NB4 (cell line): ENCODE measurements at regions not wholly inside any gene's neighbourhood (a gene's known extent, or its start where the extent isn't known, plus 50 kb on each side); places are given as distances from the start of the nearest gene placed in this dataset.

Experiments used
- DNase-seq: peaks from one replicate; pipeline ENCODE4 v3.0.0; 2010; ENCODE audit warnings: low read depth
- H3K4me3 ChIP-seq: one replicate; pipeline ENCODE4 v1.5.1; 2011; ENCODE audit warnings: mild to moderate bottlenecking, low read depth, low read length, moderate library complexity
- MYC ChIP-seq: IDR thresholded peaks from 2 replicates; pipeline ENCODE4 v1.6.1; 2011; ENCODE audit warnings: low read depth, low read length
- POLR2A ChIP-seq: IDR thresholded peaks from 2 replicates; pipeline ENCODE4 v1.6.1; 2011; ENCODE audit warnings: mild to moderate bottlenecking; ENCODE audit not compliant: insufficient read length; ENCODE audit errors: extremely low read depth
- TF ChIP-seq, protein P1 (sequence below): IDR thresholded peaks from 2 replicates; pipeline ENCODE4 v1.6.1; 2011; ENCODE audit warnings: low read depth, low read length
- TF ChIP-seq, protein P2 (sequence below): IDR thresholded peaks from one replicate; pipeline ENCODE4 v1.5.1; 2012; ENCODE audit warnings: low read depth, low read length

DNA sequence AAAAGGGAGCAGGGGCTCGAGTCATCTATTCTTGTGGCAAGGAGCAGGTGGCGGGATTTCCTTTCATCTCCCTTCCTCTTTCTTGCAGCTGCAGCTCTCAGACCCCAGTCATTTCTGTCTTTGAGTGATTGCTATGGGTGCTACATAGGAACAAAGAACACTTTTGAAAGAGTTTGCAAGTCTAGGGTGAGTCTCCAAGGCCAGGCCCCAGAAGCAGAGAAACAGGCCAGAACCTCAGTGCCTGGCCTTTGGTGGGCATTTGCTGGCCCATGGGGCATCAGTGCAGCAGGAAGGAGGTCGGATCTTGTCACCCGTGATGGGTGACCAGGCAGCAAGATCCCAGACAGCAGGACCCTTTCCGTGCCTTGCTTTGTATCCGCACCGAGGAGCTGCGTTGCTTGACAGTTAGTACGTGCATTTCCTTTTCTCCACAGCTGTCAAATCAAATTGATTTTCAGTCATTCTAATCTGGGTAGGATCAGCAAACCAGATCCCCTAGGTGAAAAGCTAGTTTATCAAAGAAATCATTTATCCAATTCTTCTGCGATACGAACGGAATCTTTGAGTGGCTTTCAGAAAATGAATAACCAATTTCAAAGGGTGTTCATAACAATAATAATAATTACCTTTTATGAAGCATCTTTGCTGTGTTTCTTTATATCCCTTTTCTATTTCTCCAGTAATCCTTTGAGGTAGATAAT lies 244.6 kb upstream of the MAF start:
- TF ChIP-seq, protein P1, sequence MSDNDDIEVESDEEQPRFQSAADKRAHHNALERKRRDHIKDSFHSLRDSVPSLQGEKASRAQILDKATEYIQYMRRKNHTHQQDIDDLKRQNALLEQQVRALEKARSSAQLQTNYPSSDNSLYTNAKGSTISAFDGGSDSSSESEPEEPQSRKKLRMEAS = no peak
- no peak for TF ChIP-seq MYC
- TF ChIP-seq POLR2A = no peak
- TF ChIP-seq, protein P2, sequence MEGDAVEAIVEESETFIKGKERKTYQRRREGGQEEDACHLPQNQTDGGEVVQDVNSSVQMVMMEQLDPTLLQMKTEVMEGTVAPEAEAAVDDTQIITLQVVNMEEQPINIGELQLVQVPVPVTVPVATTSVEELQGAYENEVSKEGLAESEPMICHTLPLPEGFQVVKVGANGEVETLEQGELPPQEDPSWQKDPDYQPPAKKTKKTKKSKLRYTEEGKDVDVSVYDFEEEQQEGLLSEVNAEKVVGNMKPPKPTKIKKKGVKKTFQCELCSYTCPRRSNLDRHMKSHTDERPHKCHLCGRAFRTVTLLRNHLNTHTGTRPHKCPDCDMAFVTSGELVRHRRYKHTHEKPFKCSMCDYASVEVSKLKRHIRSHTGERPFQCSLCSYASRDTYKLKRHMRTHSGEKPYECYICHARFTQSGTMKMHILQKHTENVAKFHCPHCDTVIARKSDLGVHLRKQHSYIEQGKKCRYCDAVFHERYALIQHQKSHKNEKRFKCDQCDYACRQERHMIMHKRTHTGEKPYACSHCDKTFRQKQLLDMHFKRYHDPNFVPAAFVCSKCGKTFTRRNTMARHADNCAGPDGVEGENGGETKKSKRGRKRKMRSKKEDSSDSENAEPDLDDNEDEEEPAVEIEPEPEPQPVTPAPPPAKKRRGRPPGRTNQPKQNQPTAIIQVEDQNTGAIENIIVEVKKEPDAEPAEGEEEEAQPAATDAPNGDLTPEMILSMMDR = no peak
- DNase-seq = no peak
- no peak overlapping the region for H3K4me3 ChIP-seq

DNA sequence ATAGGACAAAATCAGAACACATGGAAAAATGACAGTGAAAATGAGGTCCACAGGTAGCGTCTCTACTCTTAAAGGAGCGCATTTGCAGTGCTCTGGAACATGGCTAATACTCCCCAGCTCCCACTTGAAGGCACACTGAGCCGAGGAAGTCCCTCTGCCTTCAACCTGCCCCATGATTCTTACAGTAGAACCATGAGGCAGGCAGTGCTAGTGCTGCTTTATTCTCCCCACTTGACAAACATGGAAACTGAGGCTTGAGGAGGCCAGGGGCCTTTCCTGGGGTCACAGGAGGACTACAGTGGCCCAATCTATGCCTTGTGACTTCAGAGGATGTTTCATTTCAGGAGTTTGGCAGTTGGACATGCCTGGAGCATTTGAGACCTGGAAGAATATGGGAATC lies 244.1 kb upstream of the MAF start:
- DNase-seq = no peak
- TF ChIP-seq MYC (no peak), POLR2A (no peak)
- TF ChIP-seq, protein P2 = no peak
- TF ChIP-seq, protein P1 = no peak
- H3K4me3 ChIP-seq = no peak overlapping the region

DNA sequence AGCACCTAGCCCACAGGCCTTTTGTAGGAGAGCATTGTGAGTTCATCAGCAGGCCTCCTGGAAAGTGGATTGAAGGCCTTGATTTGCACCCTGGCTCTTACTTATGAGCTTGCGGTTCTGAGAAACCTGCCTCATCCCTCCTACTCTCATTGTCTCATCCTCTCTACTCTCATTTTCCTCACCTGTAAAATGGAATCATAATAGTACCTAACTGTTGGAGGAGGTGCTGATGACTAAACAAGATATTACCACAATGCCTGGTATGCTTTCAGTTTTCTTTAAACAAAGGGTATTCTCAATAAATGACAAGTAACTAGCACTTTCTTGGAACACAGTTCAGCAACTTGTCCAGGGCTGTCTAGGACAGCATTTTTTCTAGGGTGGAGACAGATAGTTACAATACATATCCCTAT lies 243.1 kb upstream of the MAF start:
- TF ChIP-seq, protein P2 = no peak
- TF ChIP-seq MYC (no peak), POLR2A (no peak)
- TF ChIP-seq, protein P1 = no peak
- no peak for DNase-seq
- no peak overlapping the region for H3K4me3 ChIP-seq

DNA sequence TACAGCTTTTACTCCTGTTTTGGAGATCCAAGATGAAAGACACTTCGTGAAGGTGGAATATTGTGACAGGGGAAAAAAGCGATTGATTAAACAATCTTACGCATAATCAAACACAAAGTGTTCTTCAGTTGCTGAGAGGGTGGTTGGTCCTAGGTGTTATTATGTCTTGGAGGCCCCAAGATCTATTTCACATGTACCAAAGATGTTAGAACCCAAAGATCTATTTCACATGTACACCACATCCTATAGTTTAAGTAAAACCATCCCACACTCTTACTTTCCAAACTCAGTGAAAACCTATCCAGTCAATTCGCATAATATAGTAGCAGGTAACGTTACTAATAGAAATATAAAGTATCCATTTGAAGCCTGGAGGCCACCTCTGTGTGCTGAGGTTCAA lies 242.6 kb upstream of the MAF start:
- H3K4me3 ChIP-seq = no peak overlapping the region
- TF ChIP-seq, protein P2 = no peak
- no peak for TF ChIP-seq MYC
- TF ChIP-seq, protein P1 = no peak
- TF ChIP-seq POLR2A = no peak
- DNase-seq = no peak

DNA sequence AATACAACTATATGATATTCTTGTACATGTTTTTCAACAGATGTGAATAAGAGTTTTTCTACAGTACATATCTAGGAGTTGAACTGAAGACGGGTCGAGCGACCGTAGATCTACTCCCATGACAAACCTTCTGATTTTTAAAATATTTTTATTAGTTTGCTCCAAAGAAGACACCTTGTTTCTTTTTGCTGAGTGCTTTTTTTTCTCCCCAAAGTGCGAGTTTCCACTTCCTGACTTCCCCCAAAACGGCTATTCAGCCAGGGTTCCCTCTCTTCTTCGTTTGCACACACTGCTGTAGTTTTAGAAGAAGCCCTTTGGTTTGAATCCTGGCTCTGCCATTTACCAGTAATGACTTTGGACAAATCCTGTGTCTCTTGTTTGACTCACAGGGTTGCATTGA lies 241.7 kb upstream of the MAF start:
- DNase-seq = no peak
- TF ChIP-seq, protein P1 = no peak
- no peak for TF ChIP-seq POLR2A

DNA sequence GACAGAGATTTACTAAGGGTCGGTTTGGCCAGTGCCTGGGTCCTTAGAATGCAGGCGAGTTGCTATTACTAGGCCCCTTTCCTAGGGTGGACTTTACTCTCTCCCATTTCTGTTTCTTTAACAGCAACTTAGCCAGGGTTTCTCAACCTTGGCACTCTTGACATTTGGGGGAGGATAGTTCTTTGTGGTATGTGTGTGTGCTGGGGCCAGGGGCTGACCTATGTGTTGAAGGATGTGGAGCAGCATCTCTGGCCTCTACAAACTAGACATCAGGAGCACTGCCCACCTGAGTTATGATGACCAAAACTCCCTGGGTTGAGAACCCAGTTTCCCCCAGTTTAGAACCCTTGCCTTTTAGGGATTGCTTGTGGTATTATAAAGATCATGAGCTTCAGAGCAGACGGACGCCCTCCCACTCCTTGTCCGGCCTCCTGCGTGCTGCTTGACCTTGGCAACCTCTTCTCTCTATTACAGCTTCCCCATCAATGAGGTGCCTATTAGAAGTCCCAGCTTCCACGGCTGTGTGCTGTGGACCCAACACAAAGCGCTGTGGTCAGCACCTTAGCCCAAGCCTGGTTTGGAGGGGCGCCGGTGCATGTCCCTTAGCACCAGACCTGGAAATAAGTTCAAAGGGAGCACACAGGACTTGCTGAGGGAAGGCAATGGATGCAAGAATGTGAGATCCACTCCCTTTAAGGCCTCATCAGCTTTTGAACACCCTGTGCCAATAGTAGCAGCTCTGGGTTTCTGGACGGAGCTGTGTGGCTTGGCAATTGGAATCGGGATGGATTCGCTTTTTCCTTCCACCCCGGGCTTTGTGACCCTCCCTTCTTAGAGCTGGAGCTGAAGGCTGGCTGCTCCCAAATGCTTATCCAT lies 239.2 kb upstream of the MAF start:
- DNase-seq = no peak
- H3K4me3 ChIP-seq = no peak overlapping the region
- TF ChIP-seq, protein P1 = no peak
- no peak for TF ChIP-seq POLR2A
- TF ChIP-seq, protein P2 = no peak
- TF ChIP-seq MYC = no peak

More for the DNA sequence above, 241.7 kb upstream of the MAF start:
- no peak overlapping the region for H3K4me3 ChIP-seq
